NCI-H226 (cell line): ENCODE measurements at regions not wholly inside any gene's neighbourhood (a gene's known extent, or its start where the extent isn't known, plus 50 kb on each side); places are given as distances from the start of the nearest gene placed in this dataset.

Source experiments
- DNase-seq: peaks from one replicate; pipeline ENCODE4 v3.0.0-alpha.2; 2015

DNA sequence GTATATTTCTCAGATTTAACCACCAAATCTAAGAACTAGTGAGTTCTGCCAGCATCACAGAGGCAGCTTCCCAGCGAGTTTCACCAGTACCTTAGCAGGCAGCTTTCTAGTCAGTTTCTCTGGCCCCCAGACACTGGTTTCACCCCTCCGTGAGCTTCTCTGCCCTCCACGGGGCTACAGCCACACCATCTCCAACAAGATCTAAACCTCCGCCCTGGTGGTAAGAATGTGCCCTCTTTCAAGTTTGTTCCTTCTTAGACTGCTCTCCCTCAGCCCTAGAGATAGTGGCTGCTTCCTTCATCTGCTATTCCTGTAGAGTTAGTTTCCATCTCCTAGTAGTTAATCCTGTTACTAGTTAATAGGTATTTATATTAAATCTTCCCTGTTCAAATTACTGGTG lies 60.5 kb upstream of the TAB3 start:
- no peak for DNase-seq

DNA sequence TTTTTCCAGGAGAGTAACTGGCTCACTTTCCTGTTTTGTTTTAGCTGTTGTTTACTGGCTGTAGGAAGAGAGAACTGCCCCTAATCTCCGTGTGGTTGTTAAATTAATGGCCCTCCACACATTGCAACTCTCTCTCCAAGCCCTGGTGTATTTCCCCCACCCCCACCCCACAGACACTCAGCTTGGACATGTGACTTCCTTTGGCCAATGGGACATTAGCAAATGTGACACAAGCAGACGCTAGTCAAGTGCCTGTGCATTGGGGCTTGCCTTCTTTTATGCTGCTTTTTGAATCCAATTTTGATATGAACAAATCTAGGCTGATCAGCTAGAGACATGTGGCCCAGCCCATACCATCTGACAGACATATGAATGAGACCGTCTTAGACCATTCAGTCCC lies 59.6 kb upstream of the TAB3 start:
- DNase-seq = no peak

DNA sequence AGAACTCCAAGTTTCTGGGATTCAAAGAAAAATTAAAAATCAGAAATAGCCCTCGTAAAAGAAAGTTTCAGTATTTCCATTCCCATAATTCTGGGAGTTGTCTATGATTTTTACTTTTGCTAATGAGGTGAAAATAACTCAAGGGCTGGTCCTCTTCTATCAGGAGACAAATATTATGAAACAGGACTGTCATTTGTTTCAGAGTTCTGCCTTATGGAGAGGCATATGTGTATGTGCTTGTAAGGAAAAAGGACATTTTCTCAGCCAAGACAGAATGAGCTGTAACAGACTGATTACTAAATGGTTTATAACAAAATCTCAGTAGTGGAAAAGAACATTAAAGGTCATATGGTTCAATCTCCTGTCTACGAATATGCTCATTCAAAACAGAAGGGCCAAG lies 59.0 kb upstream of the TAB3 start:
- no peak for DNase-seq

DNA sequence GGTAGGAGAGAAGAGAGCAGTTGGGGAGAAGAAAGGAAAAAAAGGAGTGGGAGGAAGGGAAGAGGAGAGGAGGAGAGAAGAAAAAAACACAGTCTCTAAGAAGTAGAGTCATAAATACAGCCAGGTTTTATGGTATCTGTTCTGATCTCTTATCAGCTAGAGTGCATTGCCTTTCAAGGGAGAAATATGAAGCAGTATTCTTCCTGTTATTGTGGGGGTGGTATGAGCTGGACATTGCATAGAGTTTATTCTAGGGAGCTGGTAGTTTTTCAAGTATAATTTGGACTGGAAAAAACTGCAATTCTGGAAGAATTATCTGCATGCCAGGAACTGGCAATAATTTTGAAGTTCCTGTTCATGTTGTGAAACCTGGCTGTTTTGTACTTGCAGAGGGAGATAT lies 54.9 kb upstream of the TAB3 start:
- no peak for DNase-seq

- no peak for DNase-seq
Observed at GRCh38 chrX:30941898-30942297, 52.8 kb upstream of the TAB3 start.

GRCh38 chrX:30939928-30940327 lies 50.9 kb upstream of the TAB3 start:
- no peak for DNase-seq
